T-helper 9 cell (primary cell): ENCODE measurements at regions not wholly inside any gene's neighbourhood (a gene's known extent, or its start where the extent isn't known, plus 50 kb on each side); places are given as distances from the start of the nearest gene placed in this dataset.

ENCODE experiments used
- DNase-seq: peaks from one replicate; pipeline ENCODE4 v3.0.0-alpha.2; 2020

DNA sequence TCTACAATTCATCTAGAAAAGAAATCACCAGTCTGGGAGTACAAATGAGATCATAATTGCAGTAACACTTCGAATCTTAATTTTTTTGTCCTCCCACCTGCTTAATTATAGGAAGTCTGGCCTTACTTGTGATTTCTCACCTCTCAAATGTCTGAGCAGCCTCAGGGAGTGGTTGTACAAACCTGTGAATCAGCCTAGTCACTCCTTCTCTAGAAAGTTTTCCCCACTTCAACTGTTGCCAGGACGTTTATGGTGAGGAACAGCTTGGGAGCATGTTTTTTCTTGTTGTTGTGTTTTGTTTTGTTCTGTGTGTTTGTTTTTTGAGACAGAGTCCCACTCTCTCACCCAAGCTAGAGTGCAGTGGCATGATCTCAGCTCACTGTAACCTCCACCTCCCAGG lies 50.3 kb upstream of the CLDN10 start:
- no peak for DNase-seq
